Hepatocyte (in vitro differentiated cells): ENCODE measurements at regions not wholly inside any gene's neighbourhood (a gene's known extent, or its start where the extent isn't known, plus 50 kb on each side); places are given as distances from the start of the nearest gene placed in this dataset.

Experiments used
- DNase-seq: peaks from one replicate; pipeline ENCODE4 v3.0.0-alpha.2; 2016; ENCODE audit warnings: low spot score
- H2AFZ ChIP-seq: fragments of 200-600 bp; sonication (generic); 2 replicates; pipeline ENCODE4 v1.6.0; 2016; ENCODE audit warnings: antibody characterized with exemption, mild to moderate bottlenecking
- H3K27ac ChIP-seq: fragments of 200-600 bp; sonication (generic); 2 replicates; pipeline ENCODE4 v1.5.1; 2016; ENCODE audit warnings: mild to moderate bottlenecking
- H3K27me3 ChIP-seq: fragments of 200-600 bp; sonication (generic); 2 replicates; pipeline ENCODE4 v1.6.1; 2016
- H3K36me3 ChIP-seq: fragments of 200-600 bp; sonication (generic); replicated peaks from 2 replicates; pipeline ENCODE4 v1.5.1; 2016; ENCODE audit warnings: low read depth; ENCODE audit not compliant: insufficient read depth
- H3K4me1 ChIP-seq: fragments of 200-600 bp; sonication (generic); 2 replicates; pipeline ENCODE4 v1.5.1; 2016; ENCODE audit warnings: mild to moderate bottlenecking, moderate library complexity; ENCODE audit not compliant: insufficient read depth
- H3K4me2 ChIP-seq: fragments of 200-600 bp; sonication (generic); 2 replicates; pipeline ENCODE4 v1.6.0; 2016
- H3K4me3 ChIP-seq: fragments of 200-600 bp; sonication (generic); 2 replicates; pipeline ENCODE4 v1.5.1; 2016; ENCODE audit warnings: mild to moderate bottlenecking
- H3K79me2 ChIP-seq: fragments of 200-600 bp; sonication (generic); 2 replicates; pipeline ENCODE4 v1.6.0; 2017; ENCODE audit warnings: mild to moderate bottlenecking
- H3K9me2 ChIP-seq: fragments of 200-600 bp; sonication (generic); replicated peaks from 2 replicates; pipeline ENCODE4 v1.6.0; 2017; ENCODE audit warnings: mild to moderate bottlenecking; ENCODE audit not compliant: insufficient read depth
- H3K9me3 ChIP-seq: fragments of 200-600 bp; sonication (generic); 2 replicates; pipeline ENCODE4 v1.5.1; 2016; ENCODE audit warnings: low read depth, mild to moderate bottlenecking
- H4K20me1 ChIP-seq: fragments of 200-600 bp; sonication (generic); 2 replicates; pipeline ENCODE4 v1.6.0; 2016; ENCODE audit warnings: mild to moderate bottlenecking; ENCODE audit not compliant: insufficient read depth, poor library complexity, severe bottlenecking
- EZH2 ChIP-seq: fragments of 200-600 bp; sonication (generic); IDR thresholded peaks from 2 replicates; pipeline ENCODE4 v1.6.1; 2016; ENCODE audit warnings: antibody characterized with exemption, mild to moderate bottlenecking, borderline replicate concordance
- EZH2phosphoT487 ChIP-seq: fragments of 200-600 bp; sonication (generic); IDR thresholded peaks from one replicate; pipeline ENCODE4 v1.6.1; 2018; ENCODE audit warnings: antibody characterized with exemption, mild to moderate bottlenecking, low read depth, moderate library complexity; ENCODE audit not compliant: unreplicated experiment, severe bottlenecking
- WGBS: methylation state at CpG from one replicate; pipeline ENCODE4 v1.1.6; 2016; ENCODE audit warnings: low lambda C conversion rate; ENCODE audit errors: missing lambda C conversion rate; 5-methylcytosine and 5-hydroxymethylcytosine counted together
- TF ChIP-seq, protein P1 (sequence below): fragments of 200-600 bp; sonication (generic); IDR thresholded peaks from 2 replicates; pipeline ENCODE4 v1.5.1; 2016; ENCODE audit warnings: antibody characterized with exemption, mild to moderate bottlenecking; ENCODE audit not compliant: poor library complexity

DNA sequence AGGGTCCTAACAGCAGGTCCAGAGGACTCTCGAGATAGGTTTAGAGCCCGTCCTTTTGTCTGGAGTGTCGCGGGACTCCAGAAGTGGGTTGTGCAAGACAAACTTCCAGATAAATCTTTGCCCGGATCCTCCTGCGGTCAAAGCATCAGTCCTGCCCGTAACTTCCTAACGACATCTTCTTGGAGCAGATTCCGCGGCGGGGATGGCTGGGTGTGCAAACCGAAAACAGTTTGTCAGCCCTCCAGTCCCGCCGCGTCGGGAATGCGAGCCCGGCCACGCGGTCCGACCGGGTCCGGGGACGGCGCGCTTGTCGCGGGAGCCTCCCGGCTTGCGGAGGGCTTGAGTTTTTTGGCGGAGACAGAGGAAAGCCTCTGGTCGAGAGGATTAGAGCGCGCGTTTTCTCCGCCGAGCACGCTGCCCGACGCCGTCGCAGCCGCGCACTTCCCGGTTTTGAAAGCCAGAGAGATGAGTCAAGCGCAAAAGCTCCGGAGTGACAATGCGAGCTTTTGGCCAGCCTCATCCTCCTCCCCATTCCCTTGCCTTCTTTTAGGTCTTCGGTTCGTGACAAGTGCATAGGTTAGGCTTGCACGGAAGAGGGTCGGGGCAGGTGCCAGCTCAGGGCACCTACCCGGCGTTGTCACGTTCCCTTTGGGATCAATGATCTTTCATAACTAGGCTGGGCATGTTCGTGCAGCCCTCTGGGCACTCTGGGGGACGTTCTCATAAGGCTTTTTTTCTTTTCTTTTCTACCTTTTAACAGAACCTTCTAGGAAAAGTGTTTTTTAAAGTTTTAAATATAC lies 91.3 kb upstream of the PRDM1 start:
- TF ChIP-seq, protein P1, sequence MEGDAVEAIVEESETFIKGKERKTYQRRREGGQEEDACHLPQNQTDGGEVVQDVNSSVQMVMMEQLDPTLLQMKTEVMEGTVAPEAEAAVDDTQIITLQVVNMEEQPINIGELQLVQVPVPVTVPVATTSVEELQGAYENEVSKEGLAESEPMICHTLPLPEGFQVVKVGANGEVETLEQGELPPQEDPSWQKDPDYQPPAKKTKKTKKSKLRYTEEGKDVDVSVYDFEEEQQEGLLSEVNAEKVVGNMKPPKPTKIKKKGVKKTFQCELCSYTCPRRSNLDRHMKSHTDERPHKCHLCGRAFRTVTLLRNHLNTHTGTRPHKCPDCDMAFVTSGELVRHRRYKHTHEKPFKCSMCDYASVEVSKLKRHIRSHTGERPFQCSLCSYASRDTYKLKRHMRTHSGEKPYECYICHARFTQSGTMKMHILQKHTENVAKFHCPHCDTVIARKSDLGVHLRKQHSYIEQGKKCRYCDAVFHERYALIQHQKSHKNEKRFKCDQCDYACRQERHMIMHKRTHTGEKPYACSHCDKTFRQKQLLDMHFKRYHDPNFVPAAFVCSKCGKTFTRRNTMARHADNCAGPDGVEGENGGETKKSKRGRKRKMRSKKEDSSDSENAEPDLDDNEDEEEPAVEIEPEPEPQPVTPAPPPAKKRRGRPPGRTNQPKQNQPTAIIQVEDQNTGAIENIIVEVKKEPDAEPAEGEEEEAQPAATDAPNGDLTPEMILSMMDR, result no peak
- TF ChIP-seq EZH2phosphoT487 (peak; percentile 34), EZH2 (no peak)
- WGBS, result 1% methylated on average over 57 of the region's 57 CpGs
- peak; percentile 51 for DNase-seq
- peak overlapping the region; percentile 85 for H2AFZ ChIP-seq
- peaks cover 13% of the 10 kb centered on the region for H3K4me1 ChIP-seq
- H3K27me3 ChIP-seq, result peaks cover 64% of the 10 kb centered on the region
- H3K9me2 ChIP-seq, result no peaks in the 10 kb centered on the region
- peak overlapping the region; percentile 88 for H3K27ac ChIP-seq
- H3K36me3 ChIP-seq, result no peaks in the 10 kb centered on the region
- H3K4me3 ChIP-seq, result peak overlapping the region; percentile 71
- H4K20me1 ChIP-seq, result no peaks in the 10 kb centered on the region
- H3K79me2 ChIP-seq, result peaks cover 21% of the 10 kb centered on the region
- peak overlapping the region; percentile 95 for H3K4me2 ChIP-seq
- H3K9me3 ChIP-seq, result no peaks in the 10 kb centered on the region

DNA sequence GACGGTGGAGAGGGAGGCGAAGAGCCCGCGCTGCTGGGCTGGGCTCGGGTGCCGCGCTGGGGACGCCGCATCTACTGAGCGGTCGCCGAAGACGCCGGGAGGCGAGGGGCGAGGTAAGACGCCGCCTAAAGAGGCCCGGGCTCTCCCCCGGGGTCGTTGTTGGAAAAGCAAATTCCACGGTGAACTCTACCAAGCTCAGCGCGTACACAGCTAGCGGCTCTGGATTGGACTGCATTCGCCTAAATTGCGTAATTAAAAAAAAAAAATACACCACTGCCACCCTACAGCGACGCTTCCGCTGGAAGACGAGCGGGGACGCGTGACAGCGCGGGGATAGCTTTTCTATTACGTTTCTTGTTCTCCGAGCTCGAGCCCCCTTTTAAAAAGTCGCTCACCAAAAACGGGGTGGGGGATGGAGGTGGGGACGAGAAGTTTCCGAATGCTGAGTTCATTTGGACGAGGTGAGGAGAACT lies 92.0 kb upstream of the PRDM1 start:
- H3K9me2 ChIP-seq, result no peaks in the 10 kb centered on the region
- H3K9me3 ChIP-seq, result no peaks in the 10 kb centered on the region
- no peaks in the 10 kb centered on the region for H3K36me3 ChIP-seq
- H3K79me2 ChIP-seq, result peaks cover 16% of the 10 kb centered on the region
- no peaks in the 10 kb centered on the region for H4K20me1 ChIP-seq
- H3K4me1 ChIP-seq, result peaks cover 13% of the 10 kb centered on the region
- H3K4me2 ChIP-seq, result peak overlapping the region; percentile 95
- H3K27ac ChIP-seq, result peak overlapping the region; percentile 88
- DNase-seq, result peak; percentile 39
- WGBS, result under 1% methylated on average over 43 of the region's 44 CpGs
- peak overlapping the region; percentile 71 for H3K4me3 ChIP-seq
- peaks cover 70% of the 10 kb centered on the region for H3K27me3 ChIP-seq
- TF ChIP-seq EZH2phosphoT487, result no peak
- TF ChIP-seq EZH2, result no peak
- H2AFZ ChIP-seq, result peak overlapping the region; percentile 85

DNA sequence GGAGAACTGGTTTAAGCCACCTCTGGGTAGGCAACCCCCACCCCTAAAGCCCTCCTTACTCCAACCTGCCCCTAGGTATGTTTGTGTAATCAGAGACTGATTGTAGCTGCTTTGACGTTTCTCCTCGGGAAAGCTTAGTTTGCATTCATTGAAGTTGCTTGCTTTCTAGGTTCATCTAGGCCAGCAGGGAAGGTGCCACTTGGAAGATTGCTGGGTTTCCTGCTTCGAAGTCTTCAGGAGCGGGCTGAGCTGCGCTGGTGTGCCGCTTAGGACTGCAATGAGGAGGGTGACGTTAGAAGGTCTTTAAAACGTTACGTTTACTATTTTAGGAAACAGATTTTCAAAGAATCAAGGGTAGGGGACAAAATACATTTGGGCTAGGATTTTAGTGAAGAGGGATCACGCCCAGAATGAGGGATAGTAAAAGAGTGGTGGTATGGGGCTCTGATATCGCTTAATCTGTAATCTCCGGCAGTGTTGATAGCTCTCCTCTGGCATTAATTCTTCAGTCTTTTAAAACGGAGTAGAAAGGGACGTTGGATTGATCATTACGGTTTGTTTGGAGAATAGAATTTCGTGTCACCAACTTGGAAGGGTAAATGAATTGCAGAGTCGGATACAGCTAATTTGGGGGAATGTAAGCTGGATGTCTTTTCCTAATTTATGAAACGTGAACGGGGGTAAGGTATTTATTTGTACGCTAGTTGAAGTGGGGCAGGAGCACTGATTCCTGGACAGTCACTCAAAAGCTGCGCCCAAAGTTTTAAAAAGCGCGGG lies 92.6 kb upstream of the PRDM1 start:
- Histone ChIP-seq H3K4me3 (peak overlapping the region; percentile 71), H3K4me1 (peaks cover 13% of the 10 kb centered on the region), H2AFZ (peak overlapping the region; percentile 85), H3K9me3 (no peaks in the 10 kb centered on the region), H3K9me2 (no peaks in the 10 kb centered on the region), H3K27me3 (peaks cover 70% of the 10 kb centered on the region), H3K4me2 (peak overlapping the region; percentile 95), H3K27ac (peak overlapping the region; percentile 88), H3K36me3 (no peaks in the 10 kb centered on the region), H3K79me2 (peaks cover 11% of the 10 kb centered on the region), H4K20me1 (no peaks in the 10 kb centered on the region)
- 13% methylated on average over 23 of the region's 23 CpGs for WGBS
- TF ChIP-seq EZH2, result peak; percentile 18
- TF ChIP-seq, protein P1, result no peak
- DNase-seq, result peak; percentile 32
